Gastroesophageal sphincter (tissue), 4 donors: ENCODE measurements at regions not wholly inside any gene's neighbourhood (a gene's known extent, or its start where the extent isn't known, plus 50 kb on each side); places are given as distances from the start of the nearest gene placed in this dataset.

ENCODE experiments used
- ATAC-seq: fragments of 150-250 bp; one replicate; pipeline ENCODE4 v1.9.1; 2016; ENCODE audit warnings: mild to moderate bottlenecking, moderate library complexity
- H3K27ac ChIP-seq, 4 donors: fragments of 200-600 bp; sonication (generic) in 3 of 4; 1 replicate in 3 of 4; 2 replicates in 1 of 4; pipeline ENCODE4 v1.5.1; 2016 to 2019
- H3K27me3 ChIP-seq: fragments of 200-600 bp; sonication (generic); one replicate; pipeline ENCODE4 v1.5.1; 2019
- H3K36me3 ChIP-seq, 2 donors: fragments of 200-600 bp; sonication (generic); one replicate each; pipeline ENCODE4 v1.5.1; 2019; ENCODE audit warnings: control low read depth in 1 of 2
- H3K4me1 ChIP-seq, 3 donors: fragments of 200-600 bp; sonication (generic); 1 replicate in 2 of 3; 2 replicates in 1 of 3; pipeline ENCODE4 v1.5.1; 2016 to 2019; ENCODE audit warnings: control low read depth in 2 of 3
- H3K4me3 ChIP-seq, 2 donors: fragments of 200-600 bp; sonication (generic); one replicate each; pipeline ENCODE4 v1.5.1; 2019; ENCODE audit warnings: mild to moderate bottlenecking in 1 of 2, moderate library complexity in 1 of 2
- H3K9me3 ChIP-seq, 3 donors: fragments of 200-600 bp; sonication (generic); one replicate each; pipeline ENCODE4 v1.5.1; 2017 to 2019; ENCODE audit warnings: control low read depth in 2 of 3
- EP300 ChIP-seq: sonication (generic); formaldehyde crosslinking; IDR thresholded peaks from one replicate; pipeline ENCODE4 v1.6.1; 2017; ENCODE audit warnings: antibody characterized with exemption, mild to moderate bottlenecking
- POLR2A ChIP-seq, 2 donors: fragments of 450-650 bp; IDR thresholded peaks; one replicate each; pipeline ENCODE4 v1.6.1; 2017; ENCODE audit warnings: antibody characterized with exemption in 2 of 2, mild to moderate bottlenecking in 2 of 2, moderate library complexity in 1 of 2
- POLR2AphosphoS5 ChIP-seq: sonication (generic); formaldehyde crosslinking; IDR thresholded peaks from one replicate; pipeline ENCODE4 v1.6.1; 2017; ENCODE audit warnings: antibody characterized with exemption
- WGBS, 2 donors: methylation state at CpG; one replicate each; pipeline ENCODE4 v1.1.5; 2018; ENCODE audit warnings: low coverage in 1 of 2; 5-methylcytosine and 5-hydroxymethylcytosine counted together
- TF ChIP-seq, protein P1 (sequence below), 4 experiments: fragments of 200-600 bp in 2 of 4; fragments of 450-650 bp in 2 of 4; sonication (generic) in 1 of 4; IDR thresholded peaks; one replicate each; pipeline ENCODE4 v1.5.1; 2017 to 2019; ENCODE audit warnings: antibody characterized with exemption in 4 of 4, mild to moderate bottlenecking in 2 of 4, moderate library complexity in 2 of 4

DNA sequence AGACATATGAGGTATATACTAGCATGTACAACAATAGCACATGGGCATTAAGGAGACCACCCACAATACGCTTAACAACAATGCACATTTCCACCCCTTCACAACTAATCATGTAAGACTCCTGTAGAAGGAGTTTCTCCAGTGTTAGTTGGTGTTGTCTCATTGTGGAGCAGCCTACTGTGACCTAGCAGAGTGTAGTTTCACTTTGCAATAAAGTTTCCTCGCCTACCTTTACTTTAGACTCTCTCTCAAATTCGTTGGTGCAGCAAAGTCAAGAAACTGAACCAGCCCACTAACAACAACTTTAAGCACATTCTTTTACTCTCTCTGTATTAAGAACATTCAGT is 863.6 kb downstream of the FAM181B start:
- Histone ChIP-seq H3K27ac (no peak overlapping the region), H3K36me3 (no peaks in the 10 kb centered on the region), H3K27me3 (no peaks in the 10 kb centered on the region), H3K4me1 (no peaks in the 10 kb centered on the region), H3K9me3 (no peaks in the 10 kb centered on the region), H3K4me3 (no peak overlapping the region)
- ATAC-seq, result no peak
- 22 to 44% methylated on average over 2 of the region's 3 CpGs for WGBS, 2 donors
- TF ChIP-seq POLR2A (IDR thresholded peaks at IDR 0.05), result no peak
- TF ChIP-seq EP300, result no peak
- no peak for TF ChIP-seq POLR2AphosphoS5
- TF ChIP-seq, protein P1, sequence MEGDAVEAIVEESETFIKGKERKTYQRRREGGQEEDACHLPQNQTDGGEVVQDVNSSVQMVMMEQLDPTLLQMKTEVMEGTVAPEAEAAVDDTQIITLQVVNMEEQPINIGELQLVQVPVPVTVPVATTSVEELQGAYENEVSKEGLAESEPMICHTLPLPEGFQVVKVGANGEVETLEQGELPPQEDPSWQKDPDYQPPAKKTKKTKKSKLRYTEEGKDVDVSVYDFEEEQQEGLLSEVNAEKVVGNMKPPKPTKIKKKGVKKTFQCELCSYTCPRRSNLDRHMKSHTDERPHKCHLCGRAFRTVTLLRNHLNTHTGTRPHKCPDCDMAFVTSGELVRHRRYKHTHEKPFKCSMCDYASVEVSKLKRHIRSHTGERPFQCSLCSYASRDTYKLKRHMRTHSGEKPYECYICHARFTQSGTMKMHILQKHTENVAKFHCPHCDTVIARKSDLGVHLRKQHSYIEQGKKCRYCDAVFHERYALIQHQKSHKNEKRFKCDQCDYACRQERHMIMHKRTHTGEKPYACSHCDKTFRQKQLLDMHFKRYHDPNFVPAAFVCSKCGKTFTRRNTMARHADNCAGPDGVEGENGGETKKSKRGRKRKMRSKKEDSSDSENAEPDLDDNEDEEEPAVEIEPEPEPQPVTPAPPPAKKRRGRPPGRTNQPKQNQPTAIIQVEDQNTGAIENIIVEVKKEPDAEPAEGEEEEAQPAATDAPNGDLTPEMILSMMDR (IDR thresholded peaks at IDR 0.05), result no peak

DNA sequence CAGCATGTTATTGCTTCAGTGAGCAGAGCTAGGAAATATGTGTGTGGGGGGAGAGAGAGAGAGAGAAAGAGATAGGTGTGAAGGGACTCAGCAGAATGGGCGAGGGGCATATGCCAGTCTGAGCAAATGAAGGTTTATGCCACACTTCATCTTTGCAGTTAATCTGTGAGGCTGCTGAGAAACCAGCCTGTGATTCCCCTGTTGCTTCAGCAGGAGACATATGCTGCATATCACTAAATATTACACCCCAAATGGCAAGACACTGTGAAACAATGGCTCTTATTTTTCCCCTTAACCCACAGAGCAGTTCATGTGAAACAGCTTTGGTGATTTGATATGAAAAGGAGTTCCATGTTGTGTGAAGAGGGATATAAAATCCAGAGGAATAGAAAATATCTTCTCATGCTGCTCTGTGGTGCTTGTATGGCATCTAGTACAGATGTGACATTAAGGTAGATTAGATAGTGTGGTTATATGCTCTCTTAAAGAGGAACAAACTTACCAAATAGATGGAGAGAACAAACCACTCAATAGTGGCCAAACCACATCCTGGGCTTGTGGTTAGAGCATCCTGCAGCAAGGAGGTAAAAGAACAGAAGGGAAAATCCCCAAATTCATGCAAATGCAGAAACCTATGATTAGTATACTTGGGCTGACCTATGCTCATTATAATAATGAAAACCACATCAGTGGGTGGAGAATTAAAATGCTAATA is 864.2 kb downstream of the FAM181B start:
- Histone ChIP-seq H3K4me1 (no peaks in the 10 kb centered on the region), H3K36me3 (no peaks in the 10 kb centered on the region), H3K27me3 (no peaks in the 10 kb centered on the region), H3K27ac (no peak overlapping the region), H3K4me3 (no peak overlapping the region), H3K9me3 (no peaks in the 10 kb centered on the region)
- TF ChIP-seq, protein P1 (IDR thresholded peaks at IDR 0.05), result no peak
- TF ChIP-seq POLR2AphosphoS5, result no peak
- no peak for ATAC-seq
- 83 to 100% methylated on average over 1 of the region's 1 CpG for WGBS, 2 donors

DNA sequence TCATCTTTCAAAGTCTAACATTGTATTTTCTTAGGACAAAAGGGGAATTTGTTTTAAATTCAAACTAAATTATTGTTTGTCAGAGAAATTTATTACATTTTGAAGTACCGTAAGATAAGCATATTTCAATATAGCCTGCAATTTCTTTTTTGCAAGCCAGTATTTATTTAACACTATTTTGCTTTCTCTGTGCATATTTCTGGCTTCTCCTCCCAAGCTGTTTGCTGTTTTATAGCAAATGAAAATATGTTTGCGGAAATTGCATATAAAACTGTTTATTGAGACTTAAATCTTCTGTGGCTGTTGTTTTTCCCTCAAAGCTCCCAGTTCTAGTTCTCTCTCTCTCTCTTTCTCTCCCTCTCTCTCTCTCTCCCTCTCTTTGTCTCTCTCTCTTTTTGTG is 866.8 kb downstream of the FAM181B start:
- Histone ChIP-seq H3K9me3 (no peaks in the 10 kb centered on the region), H3K27me3 (no peaks in the 10 kb centered on the region), H3K4me1 (no peaks in the 10 kb centered on the region), H3K4me3 (no peak overlapping the region), H3K36me3 (no peaks in the 10 kb centered on the region), H3K27ac (no peak overlapping the region)
- TF ChIP-seq POLR2AphosphoS5 (no peak), EP300 (no peak), POLR2A (IDR thresholded peaks at IDR 0.05) (no peak)
- TF ChIP-seq, protein P1 (IDR thresholded peaks at IDR 0.05), result no peak
- no peak for ATAC-seq
- WGBS, 2 donors, result 42 to 46% methylated on average over 2 of the region's 2 CpGs

DNA sequence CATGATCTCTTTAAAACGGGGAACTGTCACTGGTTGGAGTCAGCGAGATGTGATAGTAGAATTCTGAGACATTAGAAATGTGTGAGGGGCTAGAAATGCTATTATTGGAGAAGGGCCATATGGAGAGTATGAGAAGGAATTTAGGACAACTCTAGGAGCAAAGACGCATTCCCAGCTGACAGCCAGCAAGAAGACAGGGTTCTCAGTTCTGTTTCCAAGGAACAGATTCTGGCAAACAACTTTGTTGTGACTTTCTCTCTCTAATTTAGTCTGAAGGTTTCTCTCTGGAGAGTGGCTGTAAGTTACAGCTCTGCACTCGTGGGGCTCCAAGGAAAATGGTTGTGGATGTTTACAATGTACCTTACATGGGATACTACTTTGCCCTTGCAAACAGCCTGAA is 876.3 kb downstream of the FAM181B start:
- Histone ChIP-seq H3K36me3 (no peaks in the 10 kb centered on the region), H3K27ac (no peak overlapping the region), H3K27me3 (no peaks in the 10 kb centered on the region), H3K4me1 (no peaks in the 10 kb centered on the region), H3K4me3 (no peak overlapping the region), H3K9me3 (no peaks in the 10 kb centered on the region)
- ATAC-seq, result no peak
- 25 to 30% methylated on average over 4 of the region's 4 CpGs for WGBS, 2 donors
- no peak for TF ChIP-seq POLR2A (IDR thresholded peaks at IDR 0.05)
- TF ChIP-seq, protein P1 (IDR thresholded peaks at IDR 0.05), result no peak
- TF ChIP-seq EP300, result no peak
- TF ChIP-seq POLR2AphosphoS5, result no peak

DNA sequence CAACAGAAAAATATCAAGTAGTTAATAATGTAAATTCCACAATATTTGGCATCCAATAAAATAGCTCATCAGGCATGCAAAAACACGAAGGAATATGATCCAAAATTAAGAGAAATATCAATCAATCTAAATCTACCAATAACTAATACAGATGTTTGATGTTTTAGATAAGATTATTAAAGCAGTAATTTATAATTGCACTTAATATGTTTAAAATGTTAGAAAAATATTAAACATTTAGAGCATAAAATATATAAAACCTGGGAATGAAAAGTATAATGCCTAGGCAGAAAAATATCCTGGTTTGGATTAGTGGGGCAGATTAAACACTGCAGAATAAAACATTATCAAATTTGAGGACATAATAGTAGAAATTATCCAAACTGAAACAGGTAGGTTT is 879.9 kb downstream of the FAM181B start:
- no peak for TF ChIP-seq EP300
- no peak overlapping the region for H3K4me3 ChIP-seq
- no peak for ATAC-seq
- H3K27ac ChIP-seq, result no peak overlapping the region
- H3K4me1 ChIP-seq, result no peaks in the 10 kb centered on the region
- H3K36me3 ChIP-seq, result no peaks in the 10 kb centered on the region
- WGBS, 2 donors, result 62 to 67% methylated on average over 1 of the region's 1 CpG
- no peaks in the 10 kb centered on the region for H3K27me3 ChIP-seq
- no peaks in the 10 kb centered on the region for H3K9me3 ChIP-seq
